LNCAP (cell line): ENCODE measurements at regions not wholly inside any gene's neighbourhood (a gene's known extent, or its start where the extent isn't known, plus 50 kb on each side); places are given as distances from the start of the nearest gene placed in this dataset.

ENCODE experiments used
- CTCF ChIP-seq: fragments of 450-650 bp; IDR thresholded peaks from 2 replicates; pipeline ENCODE4 v1.5.1; 2017; ENCODE audit warnings: mild to moderate bottlenecking

- TF ChIP-seq CTCF = no peak
Observed at GRCh38 chr6:169029861-169030260, 223.8 kb downstream of the THBS2 start.

GRCh38 chr6:169028343-169028742 lies 225.3 kb downstream of the THBS2 start:
- TF ChIP-seq CTCF = no peak

- no peak for TF ChIP-seq CTCF
Observed at GRCh38 chr6:169026175-169026574, 227.5 kb downstream of the THBS2 start.

- no peak for TF ChIP-seq CTCF
Observed at GRCh38 chr6:169024047-169024660, 229.5 kb downstream of the THBS2 start.

- no peak for TF ChIP-seq CTCF
Observed at GRCh38 chr6:169023161-169023874, 230.3 kb downstream of the THBS2 start.

GRCh38 chr6:169022079-169022478 lies 231.6 kb downstream of the THBS2 start:
- no peak for TF ChIP-seq CTCF

- TF ChIP-seq CTCF = no peak
Observed at GRCh38 chr6:169020821-169021220, 232.8 kb downstream of the THBS2 start.
